ENCODE measurements at regions not wholly inside any gene's neighbourhood (a gene's known extent, or its start where the extent isn't known, plus 50 kb on each side); places are given as distances from the start of the nearest gene placed in this dataset.

DNA sequence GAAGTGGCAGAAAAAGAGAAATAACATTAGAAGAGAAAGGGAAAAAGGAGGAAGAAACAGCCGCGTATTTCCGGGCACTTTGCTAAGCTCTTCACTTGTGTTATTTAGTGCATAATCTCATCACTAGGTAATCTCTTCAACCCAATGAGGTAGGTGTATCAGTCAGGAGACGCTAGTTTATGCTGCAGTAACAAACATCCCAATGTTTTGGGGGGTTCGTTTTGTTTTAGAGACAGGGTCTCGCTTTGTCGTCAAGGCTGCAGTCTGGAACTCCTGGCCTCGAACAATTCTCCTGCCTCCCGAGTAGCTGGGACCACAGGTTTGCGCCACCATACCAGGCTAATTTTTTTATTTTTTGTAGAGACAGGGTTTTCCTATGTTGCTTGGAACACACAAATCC is 61.7 kb downstream of the ZFP36L2 start:
- TF ChIP-seq, protein P1, sequence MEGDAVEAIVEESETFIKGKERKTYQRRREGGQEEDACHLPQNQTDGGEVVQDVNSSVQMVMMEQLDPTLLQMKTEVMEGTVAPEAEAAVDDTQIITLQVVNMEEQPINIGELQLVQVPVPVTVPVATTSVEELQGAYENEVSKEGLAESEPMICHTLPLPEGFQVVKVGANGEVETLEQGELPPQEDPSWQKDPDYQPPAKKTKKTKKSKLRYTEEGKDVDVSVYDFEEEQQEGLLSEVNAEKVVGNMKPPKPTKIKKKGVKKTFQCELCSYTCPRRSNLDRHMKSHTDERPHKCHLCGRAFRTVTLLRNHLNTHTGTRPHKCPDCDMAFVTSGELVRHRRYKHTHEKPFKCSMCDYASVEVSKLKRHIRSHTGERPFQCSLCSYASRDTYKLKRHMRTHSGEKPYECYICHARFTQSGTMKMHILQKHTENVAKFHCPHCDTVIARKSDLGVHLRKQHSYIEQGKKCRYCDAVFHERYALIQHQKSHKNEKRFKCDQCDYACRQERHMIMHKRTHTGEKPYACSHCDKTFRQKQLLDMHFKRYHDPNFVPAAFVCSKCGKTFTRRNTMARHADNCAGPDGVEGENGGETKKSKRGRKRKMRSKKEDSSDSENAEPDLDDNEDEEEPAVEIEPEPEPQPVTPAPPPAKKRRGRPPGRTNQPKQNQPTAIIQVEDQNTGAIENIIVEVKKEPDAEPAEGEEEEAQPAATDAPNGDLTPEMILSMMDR (IDR thresholded peaks at IDR 0.05; ENCODE audit: poor library complexity): no peak
- no peak for TF ChIP-seq EZH2 (IDR thresholded peaks at IDR 0.05; ENCODE audit: borderline replicate concordance)
